B cell (primary cell): ENCODE measurements at regions not wholly inside any gene's neighbourhood (a gene's known extent, or its start where the extent isn't known, plus 50 kb on each side); places are given as distances from the start of the nearest gene placed in this dataset.

Source experiments
- CTCF ChIP-seq: fragments of 200-600 bp; IDR thresholded peaks from one replicate; pipeline ENCODE4 v1.8.0; 2022; ENCODE audit warnings: antibody characterized with exemption, mild to moderate bottlenecking
- EZH2 ChIP-seq: IDR thresholded peaks from 2 replicates; pipeline ENCODE4 v1.6.1; 2012; ENCODE audit warnings: borderline replicate concordance, low read depth, mild to moderate bottlenecking, moderate library complexity, low read length; ENCODE audit not compliant: insufficient read depth, poor library complexity, severe bottlenecking

GRCh38 chr21:14857529-14857928 lies 207.3 kb downstream of the NRIP1 start:
- TF ChIP-seq CTCF = no peak
- no peak for TF ChIP-seq EZH2
